ENCODE measurements at regions not wholly inside any gene's neighbourhood (a gene's known extent, or its start where the extent isn't known, plus 50 kb on each side); places are given as distances from the start of the nearest gene placed in this dataset.

- no peaks in the 10 kb centered on the region for H3K9me3 ChIP-seq
- intact Hi-C loops (cut with DNase I): no loop called here
- ATAC-seq (no peak), DNase-seq (no peak)
- WGBS, 2 donors: 91 to 97% methylated on average over 8 to 12 of the region's 12 CpGs
- peaks cover 6% of the 10 kb centered on the region for H3K4me1 ChIP-seq
- no peaks in the 10 kb centered on the region for H3K27me3 ChIP-seq
- H3K27ac ChIP-seq: no peak overlapping the region
- no peak overlapping the region for H3K4me3 ChIP-seq
- TF ChIP-seq CTCF (IDR thresholded peaks at IDR 0.05): no peak
- no peak for TF ChIP-seq POLR2A (IDR thresholded peaks at IDR 0.05)
- H3K36me3 ChIP-seq (replicated peaks in 1 of 2; ENCODE audit: insufficient read depth in 1 of 2, low read depth in 2 of 2): no peaks in the 10 kb centered on the region
Observed at GRCh38 chr1:9422911-9423505, 116.3 kb upstream of the SLC25A33 start.

- 56 to 70% methylated on average over 4 of the region's 4 CpGs for WGBS, 2 donors
- Histone ChIP-seq H3K9me3 (no peaks in the 10 kb centered on the region), H3K4me3 (no peak overlapping the region), H3K4me1 (peaks cover 14% of the 10 kb centered on the region), H3K27ac (no peak overlapping the region), H3K27me3 (no peaks in the 10 kb centered on the region), H3K36me3 (replicated peaks in 1 of 2; ENCODE audit: insufficient read depth in 1 of 2, low read depth in 2 of 2) (no peaks in the 10 kb centered on the region)
- TF ChIP-seq CTCF (IDR thresholded peaks at IDR 0.05) (no peak), POLR2A (IDR thresholded peaks at IDR 0.05) (no peak)
- DNase-seq (no peak), ATAC-seq (no peak)
- intact Hi-C loops (cut with DNase I): no loop called here
Observed at GRCh38 chr1:9424261-9424660, 115.0 kb upstream of the SLC25A33 start.

GRCh38 chr1:9425859-9426258 is 113.4 kb upstream of the SLC25A33 start:
- 76 to 88% methylated on average over 7 of the region's 7 CpGs for WGBS, 2 donors
- no peaks in the 10 kb centered on the region for H3K27me3 ChIP-seq
- ATAC-seq (no peak), DNase-seq (no peak)
- H3K36me3 ChIP-seq (replicated peaks in 1 of 2; ENCODE audit: insufficient read depth in 1 of 2, low read depth in 2 of 2): no peaks in the 10 kb centered on the region
- intact Hi-C loops (cut with DNase I): no loop called here
- H3K27ac ChIP-seq: no peak overlapping the region
- H3K9me3 ChIP-seq: no peaks in the 10 kb centered on the region
- TF ChIP-seq POLR2A (IDR thresholded peaks at IDR 0.05) (no peak), CTCF (IDR thresholded peaks at IDR 0.05) (no peak)
- peaks cover 20% of the 10 kb centered on the region for H3K4me1 ChIP-seq
- no peak overlapping the region for H3K4me3 ChIP-seq

- Histone ChIP-seq H3K4me3 (no peak overlapping the region), H3K36me3 (replicated peaks in 1 of 2; ENCODE audit: insufficient read depth in 1 of 2, low read depth in 2 of 2) (no peaks in the 10 kb centered on the region), H3K27me3 (no peaks in the 10 kb centered on the region), H3K9me3 (no peaks in the 10 kb centered on the region), H3K27ac (no peak overlapping the region), H3K4me1 (peaks cover 21% of the 10 kb centered on the region)
- 71 to 75% methylated on average over 11 to 13 of the region's 13 CpGs for WGBS, 2 donors
- no peak for TF ChIP-seq POLR2A (IDR thresholded peaks at IDR 0.05)
- no peak for TF ChIP-seq CTCF (IDR thresholded peaks at IDR 0.05)
- ATAC-seq (no peak), DNase-seq (peak in 1 of 4 donors; percentile 45)
- intact Hi-C loops (cut with DNase I): no loop called here
Observed at GRCh38 chr1:9426291-9426711, 113.0 kb upstream of the SLC25A33 start.

- DNase-seq (no peak), ATAC-seq (no peak)
- 83 to 88% methylated on average over 2 of the region's 2 CpGs for WGBS, 2 donors
- TF ChIP-seq POLR2A (IDR thresholded peaks at IDR 0.05) (no peak), CTCF (IDR thresholded peaks at IDR 0.05) (no peak)
- H3K27ac ChIP-seq: no peak overlapping the region
- no peaks in the 10 kb centered on the region for H3K9me3 ChIP-seq
- no peak overlapping the region for H3K4me3 ChIP-seq
- no peaks in the 10 kb centered on the region for H3K27me3 ChIP-seq
- no peaks in the 10 kb centered on the region for H3K36me3 ChIP-seq (replicated peaks in 1 of 2; ENCODE audit: insufficient read depth in 1 of 2, low read depth in 2 of 2)
- peaks cover 32% of the 10 kb centered on the region for H3K4me1 ChIP-seq
- intact Hi-C loops (cut with DNase I): no loop called here
Observed at GRCh38 chr1:9427388-9427787, 111.9 kb upstream of the SLC25A33 start.

Measured in body of pancreas (tissue), 4 donors.